Stimulated activated CD4-positive, alpha-beta T cell treated with anti-CD3 and anti-CD28 coated beads, Interleukin-1b, Interleukin-23, amount 100 ng/mL, for 4 hours (primary cell): ENCODE measurements at regions not wholly inside any gene's neighbourhood (a gene's known extent, or its start where the extent isn't known, plus 50 kb on each side); places are given as distances from the start of the nearest gene placed in this dataset.

Experiments used
- DNase-seq, 2 donors: peaks; one replicate each; pipeline ENCODE4 v3.0.0-alpha.2; 2020; ENCODE audit warnings: low read depth in 2 of 2

DNA sequence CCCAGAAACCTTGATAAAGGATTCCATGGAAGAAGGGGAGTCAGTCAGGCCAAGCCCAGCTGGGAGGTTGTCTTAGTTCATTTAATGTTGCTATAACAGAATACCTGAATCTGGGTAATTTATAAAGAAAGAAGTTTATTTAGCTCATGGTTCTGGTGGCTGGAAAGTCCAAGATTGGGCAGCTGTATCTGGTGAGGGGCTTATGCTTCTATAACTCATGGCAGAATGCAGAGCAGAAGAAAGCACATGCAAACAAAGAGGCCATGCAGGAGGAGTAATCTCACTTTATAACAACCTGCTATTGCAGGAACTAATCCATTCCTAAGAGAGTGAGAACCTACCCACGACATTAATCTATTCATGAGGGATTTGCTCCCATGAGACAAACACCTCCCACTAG is 54.2 kb upstream of the ANKRD1 start:
- no peak for DNase-seq

DNA sequence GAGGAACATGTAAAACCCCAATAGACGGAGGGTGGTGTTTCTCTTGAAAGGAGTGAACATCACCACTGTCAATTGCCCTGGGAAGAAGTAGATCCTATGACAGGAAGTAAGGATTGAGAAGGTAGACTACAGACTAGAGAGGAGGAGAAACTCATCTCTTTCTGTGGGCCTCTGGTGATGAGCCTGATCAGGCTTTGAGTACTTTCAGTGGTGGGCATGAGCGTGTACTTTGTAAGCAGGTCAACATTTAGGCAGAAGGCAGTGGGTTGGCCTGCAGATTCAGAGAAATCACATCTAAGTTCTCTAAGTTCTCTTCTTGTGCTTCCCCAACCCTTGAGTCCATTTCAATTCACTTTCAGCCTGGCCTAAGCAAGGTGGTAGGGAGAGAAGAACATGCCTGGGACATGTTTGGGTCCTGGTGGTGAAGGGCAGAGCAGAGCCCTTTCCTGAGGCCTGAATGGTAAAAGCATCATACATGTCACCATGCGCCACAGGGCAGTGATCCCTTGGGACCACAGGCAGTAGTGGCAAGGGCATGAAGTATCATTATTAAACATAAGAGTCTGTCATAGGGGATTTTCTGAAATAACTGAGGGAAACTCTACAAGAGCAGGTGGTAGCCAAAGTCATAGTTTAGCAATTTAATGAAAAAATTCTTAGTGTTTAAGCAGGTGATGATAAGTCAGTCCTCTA is 56.4 kb upstream of the ANKRD1 start:
- DNase-seq, result no peak

DNA sequence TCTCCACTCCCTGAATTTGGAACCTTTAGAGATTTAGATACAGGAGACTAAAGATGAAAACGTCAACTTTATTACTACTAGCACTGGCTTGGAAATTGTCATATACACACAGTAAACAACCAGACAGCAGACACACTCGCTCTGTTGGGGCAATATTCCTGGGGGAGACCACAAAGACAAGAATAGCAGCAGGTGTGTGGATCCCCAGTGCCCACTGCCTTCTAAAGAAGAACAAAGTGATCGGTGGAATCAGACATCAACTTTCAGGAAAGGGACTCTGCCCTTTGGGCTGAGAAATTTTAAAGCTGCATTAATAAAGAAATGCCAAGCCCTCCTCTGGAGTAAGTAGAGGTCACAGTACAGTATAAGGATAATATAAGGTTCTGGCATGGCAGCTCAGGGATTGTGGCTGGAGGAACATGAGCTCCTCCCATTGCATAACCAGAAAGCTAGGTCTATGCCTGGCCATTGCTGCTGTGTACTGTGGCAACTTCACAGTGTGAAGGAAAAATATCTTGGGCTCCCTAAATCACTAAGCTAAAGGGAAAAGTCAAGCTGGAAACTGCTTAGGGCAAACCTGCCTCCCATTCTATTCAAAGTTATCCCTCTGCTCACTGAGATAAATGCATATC is 57.1 kb upstream of the ANKRD1 start:
- DNase-seq, result no peak

DNA sequence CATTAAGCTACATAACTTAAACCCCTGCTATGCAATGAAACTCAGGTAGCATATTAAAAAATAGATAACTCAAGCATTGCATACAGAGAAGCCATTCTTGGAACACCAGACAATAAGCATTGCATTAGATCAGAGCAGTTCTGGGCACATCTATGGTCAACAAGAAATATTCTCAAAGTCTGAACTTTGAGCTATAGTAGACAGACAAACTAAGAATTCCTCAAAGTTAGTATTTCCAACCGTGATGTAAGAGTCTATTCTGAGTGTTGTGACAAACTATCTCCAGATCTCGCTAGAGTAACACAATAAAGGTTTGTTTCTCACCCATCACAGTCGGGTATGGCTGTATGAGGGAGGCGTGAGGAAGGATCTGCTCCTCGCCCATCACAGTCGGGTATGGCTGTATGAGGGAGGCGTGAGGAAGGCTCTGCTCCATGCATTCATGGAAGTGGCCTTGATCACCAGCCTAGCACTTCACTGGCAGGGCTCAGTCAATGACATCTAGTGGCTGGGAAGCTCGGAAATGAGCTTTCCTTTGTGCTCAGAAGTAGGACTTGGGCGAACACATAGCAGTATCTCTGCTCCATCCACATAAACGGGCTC is 61.6 kb upstream of the ANKRD1 start:
- DNase-seq, result no peak

GRCh38 chr10:90983914-90984549 is 63.1 kb upstream of the ANKRD1 start:
- DNase-seq, result no peak

DNA sequence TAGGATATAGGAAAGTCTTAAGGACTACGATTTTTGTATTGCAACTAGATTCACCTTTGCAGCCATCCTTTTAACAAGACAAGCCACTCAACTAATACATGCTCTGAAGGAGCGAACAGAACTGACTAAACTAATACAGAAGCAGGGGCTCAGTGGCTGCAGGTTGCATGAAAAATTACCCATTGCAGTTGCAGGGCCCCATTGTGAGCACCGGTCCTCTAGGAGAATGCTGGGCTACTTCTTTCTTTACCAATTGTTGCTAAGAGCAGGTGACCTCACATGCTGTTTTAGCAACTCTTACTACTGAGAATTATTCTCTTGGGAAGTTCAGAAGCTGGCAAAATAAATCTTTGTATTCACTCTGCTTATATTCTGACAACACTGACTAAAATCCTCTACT is 64.0 kb upstream of the ANKRD1 start:
- DNase-seq, result no peak

GRCh38 chr10:90985321-90985933 is 64.5 kb upstream of the ANKRD1 start:
- no peak for DNase-seq

DNA sequence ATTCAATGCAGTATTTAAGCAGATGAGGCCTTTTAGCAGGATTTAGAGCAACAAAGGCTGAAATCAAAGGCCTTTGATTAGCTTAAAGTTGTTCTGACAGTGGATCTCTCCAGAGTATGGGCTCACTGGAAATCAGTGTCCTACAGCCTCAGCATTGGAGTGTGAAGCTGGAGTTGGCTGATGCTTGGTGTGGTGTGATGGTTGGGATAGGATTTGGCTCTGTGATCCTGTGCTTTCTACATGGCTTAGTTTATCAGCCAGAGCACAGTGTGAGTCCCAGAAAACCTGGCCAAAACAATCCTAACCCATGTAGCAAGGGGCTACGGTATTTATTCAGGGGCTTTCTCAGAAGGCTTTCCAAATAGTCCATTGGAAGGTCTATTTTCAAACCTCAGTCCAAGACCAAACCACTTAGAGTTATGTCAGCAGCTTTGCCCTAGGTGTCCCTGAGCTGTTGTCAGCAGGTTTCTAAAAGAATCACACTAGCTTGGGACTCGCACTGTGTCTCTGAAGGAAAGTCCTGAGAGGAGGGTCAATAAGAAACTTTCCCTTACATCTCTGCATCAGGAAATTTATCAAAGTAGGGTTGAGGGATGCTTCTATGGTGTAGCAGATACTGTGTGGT is 65.4 kb upstream of the ANKRD1 start:
- no peak for DNase-seq

DNA sequence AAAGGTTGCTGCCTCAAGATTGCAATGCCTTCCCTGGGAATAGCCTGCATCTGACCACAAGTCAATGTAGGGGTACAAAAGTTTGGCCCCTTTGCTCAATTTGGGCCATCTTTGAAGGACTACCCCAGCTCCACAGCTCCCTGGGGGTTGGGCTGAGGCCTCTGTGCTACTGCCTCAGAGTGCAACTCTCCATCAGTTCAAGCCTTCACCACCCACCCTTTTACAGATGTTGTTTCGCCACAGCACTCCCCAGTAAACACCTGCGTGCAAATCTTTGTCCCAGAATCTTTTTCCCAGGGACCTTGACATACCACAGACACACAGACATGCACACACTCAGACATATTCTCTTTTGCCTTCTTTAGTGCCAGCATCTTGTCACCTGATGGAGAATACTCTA is 66.0 kb upstream of the ANKRD1 start:
- no peak for DNase-seq

- no peak for DNase-seq
These were observed 66.5 kb upstream of the ANKRD1 start for GRCh38 chr10:90987383-90987782.

DNA sequence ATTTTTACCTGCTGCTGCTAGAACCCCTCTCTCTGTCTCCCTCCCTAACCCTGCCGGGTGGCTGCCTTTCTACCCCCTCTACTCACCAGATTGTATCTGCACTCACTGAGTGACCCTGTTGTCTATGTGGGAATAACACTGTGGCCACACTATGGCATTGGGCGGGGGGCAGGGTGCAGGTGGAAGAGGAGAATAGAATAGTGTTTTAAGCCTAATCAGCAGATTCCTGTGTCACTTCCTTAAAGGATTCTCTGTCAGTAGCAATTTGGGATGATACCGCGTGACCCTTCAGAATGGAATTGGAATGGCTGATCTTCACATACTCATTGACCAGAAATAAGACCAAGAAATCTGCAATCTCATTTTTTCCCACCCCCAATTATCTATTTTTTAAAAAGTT is 67.1 kb upstream of the ANKRD1 start:
- DNase-seq, result no peak

DNA sequence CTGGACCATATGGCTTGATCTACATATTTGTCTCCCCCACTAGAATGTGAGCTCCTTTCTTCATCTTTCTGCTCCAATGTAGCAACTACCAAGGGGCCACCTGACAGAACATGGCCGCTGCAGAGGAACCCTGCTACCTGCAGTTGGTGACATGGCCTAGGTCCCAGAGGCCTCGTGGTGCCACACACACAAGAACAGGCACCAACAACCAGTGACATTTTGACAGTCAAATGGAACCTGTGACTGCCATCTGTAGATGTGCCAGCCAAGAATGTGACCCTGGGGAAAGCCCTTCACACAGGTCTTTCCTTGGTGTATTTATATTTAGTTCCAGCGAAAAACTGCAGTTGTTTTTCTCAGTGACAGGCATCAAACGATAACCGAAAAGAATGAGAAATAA is 67.9 kb upstream of the ANKRD1 start:
- no peak for DNase-seq

GRCh38 chr10:90989378-90989777 is 68.5 kb upstream of the ANKRD1 start:
- no peak for DNase-seq

DNA sequence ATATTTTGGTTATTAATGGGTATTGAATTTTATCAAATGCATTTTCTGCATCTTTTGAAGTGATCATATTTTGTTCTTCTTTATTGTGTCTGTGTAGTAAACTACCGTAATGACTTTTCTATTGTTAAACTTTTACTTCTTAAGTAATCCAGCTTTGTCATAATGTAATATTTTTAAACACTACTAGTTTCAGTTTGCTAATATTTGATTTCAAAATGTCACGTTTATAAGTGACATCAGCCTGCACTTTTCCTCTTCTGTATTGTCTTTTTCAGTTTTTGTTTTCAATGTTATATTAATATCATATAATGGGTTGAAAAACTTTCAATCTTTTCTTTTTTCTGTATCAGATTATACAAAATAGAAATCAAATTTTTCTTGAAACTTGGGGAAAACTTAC is 71.6 kb upstream of the ANKRD1 start:
- DNase-seq, result no peak

DNA sequence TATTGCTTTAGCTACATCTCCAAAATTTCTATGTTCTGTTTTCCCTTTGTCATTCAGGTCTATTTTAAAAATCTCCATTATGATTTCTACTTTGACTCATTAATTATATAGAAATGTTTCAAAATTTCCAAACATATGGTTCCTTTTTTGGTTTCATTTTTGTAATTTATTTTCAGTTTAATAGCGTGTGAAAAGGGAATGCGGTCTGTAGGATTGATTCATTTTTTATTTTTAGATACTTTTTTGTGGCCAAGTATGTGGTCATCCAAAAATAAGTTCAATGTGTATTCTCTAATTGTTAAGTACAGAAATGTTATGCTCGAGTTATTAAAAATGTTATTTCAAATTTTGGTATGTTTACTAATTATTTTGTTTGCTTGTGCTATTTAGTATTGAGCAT is 72.5 kb upstream of the ANKRD1 start:
- DNase-seq, result no peak

DNA sequence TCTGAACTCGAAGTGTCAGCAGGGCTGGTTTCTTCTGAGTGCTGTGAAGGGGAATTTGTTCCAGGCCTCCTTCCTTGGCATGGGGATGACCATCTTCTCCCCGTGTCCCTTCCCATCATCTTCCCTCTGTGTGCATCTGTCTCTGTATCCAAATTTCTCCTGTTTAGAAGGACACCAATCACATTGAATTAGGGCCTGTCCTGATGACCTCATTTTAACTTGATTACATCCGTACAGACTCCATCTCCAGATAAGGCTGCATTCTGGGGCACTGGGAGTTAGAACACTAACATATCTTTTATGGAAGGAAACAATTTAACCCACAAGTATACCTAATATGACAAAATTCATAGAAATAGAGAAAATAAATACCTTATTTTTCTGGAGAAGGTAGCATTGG is 76.8 kb upstream of the ANKRD1 start:
- DNase-seq, result no peak

- no peak for DNase-seq
These were observed 78.0 kb upstream of the ANKRD1 start for GRCh38 chr10:90998733-90999511.

GRCh38 chr10:90999512-91000172 is 78.8 kb upstream of the ANKRD1 start:
- no peak for DNase-seq

GRCh38 chr10:91000470-91000869 is 79.6 kb upstream of the ANKRD1 start:
- no peak for DNase-seq

- DNase-seq, result no peak
These were observed 80.1 kb upstream of the ANKRD1 start for GRCh38 chr10:91000985-91001384.

DNA sequence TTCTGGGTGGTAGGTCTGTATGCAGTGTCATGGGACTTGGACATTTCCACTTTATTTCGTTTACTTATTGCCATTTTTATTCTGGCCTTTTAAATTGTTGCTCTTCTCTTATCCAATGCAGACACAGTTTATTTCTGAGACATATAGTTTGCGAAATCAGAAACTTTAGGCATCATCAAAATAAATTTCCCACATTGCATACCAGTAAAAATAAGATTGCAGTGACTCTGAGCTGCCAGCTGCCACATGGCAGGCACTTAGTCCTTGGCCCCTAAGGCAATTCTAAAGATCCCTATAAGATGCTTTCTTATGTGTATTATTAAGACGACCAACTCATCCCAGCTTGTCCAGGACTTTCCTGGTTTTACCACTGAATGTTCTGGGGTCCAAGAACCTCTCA is 81.8 kb upstream of the ANKRD1 start:
- DNase-seq, result no peak
